ENCODE measurements at regions not wholly inside any gene's neighbourhood (a gene's known extent, or its start where the extent isn't known, plus 50 kb on each side); places are given as distances from the start of the nearest gene placed in this dataset.
A peak's percentile ranks its signal among the peaks of the same experiment; 100 is the strongest.

- DNase-seq (ENCODE audit: low read depth, low spot score): no peak
Measured at GRCh38 chr7:33701189-33701740, 204.1 kb upstream of the BMPER start.

- DNase-seq (ENCODE audit: low read depth, low spot score): no peak
Measured at GRCh38 chr7:33701927-33702326, 203.4 kb upstream of the BMPER start.

GRCh38 chr7:33702514-33703054 lies 202.8 kb upstream of the BMPER start:
- DNase-seq (ENCODE audit: low read depth, low spot score): no peak

- no peak for DNase-seq (ENCODE audit: low read depth, low spot score)
Measured at GRCh38 chr7:33705333-33705833, 200.0 kb upstream of the BMPER start.

GRCh38 chr7:33706186-33706585 lies 199.2 kb upstream of the BMPER start:
- no peak for DNase-seq (ENCODE audit: low read depth, low spot score)

DNA sequence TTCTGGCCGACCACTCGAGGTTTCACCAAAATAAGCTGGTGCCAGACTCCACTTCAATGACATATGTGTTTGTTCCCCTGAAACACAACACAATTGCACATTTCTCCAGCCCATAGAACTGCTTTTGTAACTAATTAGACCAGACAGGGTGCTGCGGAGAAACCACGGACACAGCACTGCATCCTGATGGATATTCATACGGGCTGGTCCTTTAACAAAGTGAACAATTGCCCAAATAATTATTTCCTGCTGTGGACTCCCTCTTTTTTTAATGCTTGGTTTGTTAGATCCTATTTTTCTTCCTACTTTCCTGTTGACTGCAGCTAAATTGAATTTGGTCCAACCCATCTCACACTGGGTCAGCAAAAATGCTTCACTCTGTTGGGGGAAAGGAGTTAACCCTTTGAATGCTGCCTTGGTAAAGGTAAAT lies 198.6 kb upstream of the BMPER start:
- no peak for DNase-seq (ENCODE audit: low read depth, low spot score)

- no peak for DNase-seq (ENCODE audit: low read depth, low spot score)
Measured at GRCh38 chr7:33707427-33707826, 197.9 kb upstream of the BMPER start.

GRCh38 chr7:33710608-33711007 lies 194.7 kb upstream of the BMPER start:
- DNase-seq (ENCODE audit: low read depth, low spot score): no peak

- no peak for DNase-seq (ENCODE audit: low read depth, low spot score)
Measured at GRCh38 chr7:33711231-33712019, 193.9 kb upstream of the BMPER start.

- no peak for DNase-seq (ENCODE audit: low read depth, low spot score)
Measured at GRCh38 chr7:33712020-33712414, 193.3 kb upstream of the BMPER start.

DNA sequence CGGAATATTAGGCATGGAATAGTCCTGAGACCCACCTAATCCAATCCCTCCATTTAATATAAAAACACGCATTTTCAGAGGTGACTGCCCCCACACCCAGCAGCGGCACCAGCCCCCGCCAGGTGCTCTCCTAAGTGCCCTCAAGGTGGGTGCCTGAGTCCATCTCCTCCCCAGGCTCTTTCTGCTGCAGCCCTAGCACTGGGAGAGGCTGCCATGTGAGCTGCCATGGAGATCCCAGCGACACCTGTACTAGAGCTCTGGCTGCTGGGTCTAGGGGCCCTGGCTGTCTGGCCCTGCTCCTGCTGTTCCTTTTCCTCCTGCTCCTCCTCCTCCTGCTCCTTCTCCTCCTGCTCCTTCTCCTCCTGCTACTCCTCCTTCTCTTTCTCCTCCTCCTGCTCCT lies 191.1 kb upstream of the BMPER start:
- no peak for DNase-seq (ENCODE audit: low read depth, low spot score)

- no peak for DNase-seq (ENCODE audit: low read depth, low spot score)
Measured at GRCh38 chr7:33716581-33717477, 188.5 kb upstream of the BMPER start.

DNA sequence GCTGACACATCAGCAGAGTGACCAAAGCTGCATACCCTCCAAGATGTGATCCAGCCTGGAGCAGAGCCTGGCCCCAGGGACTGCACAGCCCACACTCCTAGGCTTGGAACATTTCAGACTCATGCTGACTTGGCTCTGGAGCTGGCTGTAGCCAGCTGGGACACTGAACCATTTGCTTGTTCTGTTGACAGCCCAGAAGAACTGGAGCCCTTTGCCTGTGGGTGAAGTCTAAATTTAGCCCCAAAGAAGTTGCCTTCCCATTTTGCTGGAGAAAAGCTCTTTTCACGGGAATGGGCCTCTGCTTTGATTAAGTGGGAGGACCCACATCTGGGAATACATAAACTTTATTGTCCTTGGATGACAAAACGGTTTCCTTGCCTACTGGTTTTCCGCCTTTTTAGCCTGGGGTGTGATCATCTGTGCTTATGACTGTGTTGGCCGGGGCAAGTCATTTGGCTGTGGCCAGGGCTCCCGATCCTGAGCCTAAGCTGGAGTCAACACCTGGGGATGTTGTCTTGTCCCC lies 186.2 kb upstream of the BMPER start:
- no peak for DNase-seq (ENCODE audit: low read depth, low spot score)

DNA sequence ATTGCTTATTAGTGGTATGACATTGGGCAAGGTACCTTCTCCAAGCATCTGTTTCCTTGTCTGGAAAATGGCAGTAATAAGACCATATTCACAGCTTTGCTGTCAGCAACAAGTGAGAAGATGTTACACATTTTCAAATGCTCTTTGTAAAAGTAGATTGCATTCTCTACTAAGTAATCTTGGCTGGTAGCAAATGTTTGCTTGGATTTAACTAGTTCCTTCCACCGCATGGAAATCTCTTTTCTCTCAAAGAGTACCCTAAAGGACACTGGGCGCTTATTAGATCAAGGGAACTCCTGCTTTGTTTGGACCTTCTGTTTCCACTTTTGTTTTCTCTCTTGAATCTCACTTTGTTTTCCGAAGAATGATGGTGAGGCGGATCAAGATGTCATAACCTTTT lies 185.2 kb upstream of the BMPER start:
- no peak for DNase-seq (ENCODE audit: low read depth, low spot score)

DNA sequence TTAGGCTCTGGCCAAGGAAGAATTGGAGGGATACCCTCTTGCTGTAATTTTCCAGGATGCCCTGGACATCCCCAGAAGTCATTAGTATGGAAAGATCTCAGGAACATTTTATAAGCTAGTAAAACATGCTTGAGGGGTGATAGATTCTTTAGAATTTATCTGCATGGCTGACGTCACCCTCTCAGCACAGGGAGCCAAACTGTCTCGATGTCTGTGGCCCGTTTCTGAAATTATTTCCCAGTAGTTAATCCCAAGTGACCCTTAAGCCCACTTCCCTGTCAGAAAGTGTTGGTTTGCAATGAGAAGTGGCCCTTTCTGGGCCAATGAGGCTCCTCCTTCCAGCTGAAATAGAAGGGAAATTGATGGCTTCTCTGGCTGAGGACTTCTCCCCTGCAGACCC lies 184.5 kb upstream of the BMPER start:
- DNase-seq (ENCODE audit: low read depth, low spot score): no peak

GRCh38 chr7:33721895-33722294 lies 183.4 kb upstream of the BMPER start:
- DNase-seq (ENCODE audit: low read depth, low spot score): no peak

- peak; percentile 40 for DNase-seq (ENCODE audit: low read depth, low spot score)
Measured at GRCh38 chr7:33722383-33723101, 182.8 kb upstream of the BMPER start.

DNA sequence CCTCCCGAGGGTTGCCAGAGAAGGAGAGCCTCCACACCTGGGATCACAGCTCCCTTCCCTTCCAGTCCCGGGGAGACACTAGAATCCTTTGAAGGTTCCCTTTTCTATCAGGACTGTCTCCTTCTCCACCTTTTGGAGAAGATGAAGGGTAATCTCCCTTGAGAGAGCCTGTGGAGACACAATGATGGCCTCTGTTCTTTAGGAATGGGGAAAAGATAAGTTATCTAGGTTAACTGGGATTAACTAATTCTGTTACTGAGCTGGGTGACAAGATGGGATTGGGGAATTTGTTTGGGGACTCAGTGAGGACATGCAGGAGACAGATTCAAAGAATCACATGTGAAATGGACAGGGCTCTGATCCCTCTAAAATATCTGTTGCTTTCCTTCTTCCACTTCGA lies 181.1 kb upstream of the BMPER start:
- DNase-seq (ENCODE audit: low read depth, low spot score): no peak

DNA sequence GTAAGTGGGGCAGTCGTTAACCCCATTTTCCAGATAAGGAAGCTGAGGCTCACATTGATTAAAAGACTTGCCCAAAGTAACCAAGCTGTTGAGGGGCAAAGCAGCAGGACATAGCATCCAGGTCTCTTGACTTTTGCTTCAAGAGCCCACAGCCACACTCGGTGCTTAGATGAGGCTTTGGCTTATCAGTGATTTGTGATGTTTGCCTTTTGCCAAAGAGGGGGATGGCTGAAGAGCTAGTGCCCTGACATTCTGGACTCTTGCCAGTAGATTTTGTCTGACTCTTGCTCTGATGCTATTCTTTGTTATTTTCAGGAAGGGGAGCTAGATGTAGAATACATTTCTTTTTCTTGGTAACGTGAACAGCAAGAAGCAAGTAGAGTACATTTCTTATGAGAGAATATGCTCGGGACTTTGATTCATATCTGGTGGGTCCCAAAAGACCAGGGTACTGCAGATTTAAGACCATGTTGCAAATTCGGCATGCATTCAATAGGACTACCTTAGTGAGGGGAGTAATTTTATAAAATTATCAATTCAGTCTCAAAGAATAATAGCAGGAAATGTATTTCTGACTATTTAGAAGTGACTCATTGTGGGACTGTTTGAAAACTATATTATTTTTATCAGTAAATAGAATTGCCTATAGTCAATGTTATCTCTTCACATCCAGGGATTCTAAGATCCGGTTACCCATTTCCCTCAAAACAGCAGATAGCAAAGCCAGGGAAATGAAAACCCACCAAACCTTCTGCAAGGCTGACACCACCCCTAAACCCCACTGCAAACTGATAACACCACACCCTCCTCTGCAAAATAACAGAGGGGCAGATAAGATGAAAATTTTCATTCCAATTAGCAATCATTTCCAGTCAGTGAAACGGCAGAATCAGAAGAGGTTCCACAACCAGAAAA lies 180.0 kb upstream of the BMPER start:
- DNase-seq (ENCODE audit: low read depth, low spot score): no peak

GRCh38 chr7:33726582-33726981 lies 178.8 kb upstream of the BMPER start:
- no peak for DNase-seq (ENCODE audit: low read depth, low spot score)

All from brain pericyte (primary cell).